IMR-90 (cell line): ENCODE measurements at regions not wholly inside any gene's neighbourhood (a gene's known extent, or its start where the extent isn't known, plus 50 kb on each side); places are given as distances from the start of the nearest gene placed in this dataset.

Experiments
- ATAC-seq: fragments of 200-7000 bp; cut with Tn5 transposase; 2 replicates; pipeline ENCODE4 v1.9.1; 2020; ENCODE audit warnings: low read depth, mild to moderate bottlenecking, moderate library complexity
- BruUV-seq: library from RNA; stranded (reverse); fragments of 400-500 nt; replicated peaks from 2 replicates; lab custom pipeline; 2021; lab: Mats Ljungman, UMichigan
- CTCF ChIA-PET: fragments of 300-600 bp; formaldehyde crosslinking; extraction: SDS; loops from one replicate; lab custom pipeline; 2021; ENCODE audit warnings: antibody characterized with exemption; lab: Yijun Ruan, JAX
- POLR2A ChIA-PET: fragments of 300-600 bp; sonication (Branson Sonifier 250); formaldehyde crosslinking; loops from one replicate; lab custom pipeline; 2022; ENCODE audit warnings: antibody characterized with exemption; ENCODE audit not compliant: unreplicated experiment; lab: Charles Lee
- DNase-seq: peaks from one replicate; pipeline ENCODE4 v3.0.0; 2013
- H2AFZ ChIP-seq: replicated peaks from 2 replicates; pipeline ENCODE3; 2013; ENCODE audit warnings: low read length, mild to moderate bottlenecking; ENCODE audit not compliant: poor library complexity
- H2AK5ac ChIP-seq: 2 replicates; pipeline ENCODE4 v1.6.1; 2013; ENCODE audit warnings: low read depth, low read length, inconsistent platforms
- H2AK9ac ChIP-seq: replicated peaks from 2 replicates; pipeline ENCODE3; 2013; ENCODE audit warnings: mild to moderate bottlenecking, low read depth, low read length, moderate library complexity; ENCODE audit not compliant: poor library complexity
- H2BK120ac ChIP-seq: 2 replicates; pipeline ENCODE4 v1.6.1; 2013; ENCODE audit warnings: low read depth, low read length, inconsistent platforms
- H2BK15ac ChIP-seq: 3 replicates; pipeline ENCODE4 v1.6.1; 2013; ENCODE audit warnings: low read depth, low read length, inconsistent platforms
- H2BK20ac ChIP-seq: 2 replicates; pipeline ENCODE4 v1.6.1; 2013; ENCODE audit warnings: low read depth, mild to moderate bottlenecking, inconsistent platforms, low read length, moderate library complexity
- H2BK5ac ChIP-seq: 2 replicates; pipeline ENCODE4 v1.6.1; 2013; ENCODE audit warnings: mild to moderate bottlenecking, low read depth, low read length, inconsistent platforms; ENCODE audit not compliant: poor library complexity, severe bottlenecking
- H3K14ac ChIP-seq: replicated peaks from 2 replicates; pipeline ENCODE4 v1.6.1; 2013; ENCODE audit warnings: low read depth, low read length, inconsistent platforms
- H3K18ac ChIP-seq: 2 replicates; pipeline ENCODE4 v1.6.1; 2013; ENCODE audit warnings: low read depth, low read length, control low read depth
- H3K23ac ChIP-seq: 2 replicates; pipeline ENCODE4 v1.6.1; 2013; ENCODE audit warnings: low read depth, low read length, inconsistent platforms
- H3K27ac ChIP-seq: 2 replicates; pipeline ENCODE4 v1.5.1; 2013; ENCODE audit warnings: mild to moderate bottlenecking, control low read depth, low read length; ENCODE audit not compliant: insufficient read depth
- H3K27me3 ChIP-seq: 2 replicates; pipeline ENCODE4 v1.6.1; 2013; ENCODE audit warnings: low read length; ENCODE audit not compliant: control insufficient read depth, insufficient read depth
- H3K36me3 ChIP-seq: 2 replicates; pipeline ENCODE4 v1.6.1; 2013; ENCODE audit warnings: low read length, mixed read lengths; ENCODE audit not compliant: control insufficient read depth, insufficient read depth
- H3K4ac ChIP-seq: 2 replicates; pipeline ENCODE4 v1.6.1; 2013; ENCODE audit warnings: low read depth, low read length, inconsistent platforms
- H3K4me1 ChIP-seq: 2 replicates; pipeline ENCODE4 v1.6.1; 2013; ENCODE audit warnings: low read length, mixed read lengths; ENCODE audit not compliant: control insufficient read depth, insufficient read depth
- H3K4me2 ChIP-seq: 2 replicates; pipeline ENCODE4 v1.6.1; 2013; ENCODE audit warnings: low read depth, mild to moderate bottlenecking, control low read depth, low read length, moderate library complexity
- H3K4me3 ChIP-seq: 2 replicates; pipeline ENCODE4 v1.5.1; 2013; ENCODE audit warnings: low read depth, mild to moderate bottlenecking, control low read depth, low read length, moderate library complexity; ENCODE audit not compliant: insufficient read depth
- H3K56ac ChIP-seq: 2 replicates; pipeline ENCODE4 v1.6.1; 2013; ENCODE audit warnings: low read length, inconsistent platforms; ENCODE audit not compliant: insufficient read depth; ENCODE audit errors: extremely low read depth
- H3K79me1 ChIP-seq, 2 experiments: 2 replicates each; pipeline ENCODE4 v1.6.1; 2013; ENCODE audit warnings: low read length in 2 of 2, inconsistent platforms in 1 of 2, low read depth in 1 of 2
- H3K9ac ChIP-seq: 2 replicates; pipeline ENCODE4 v1.6.1; 2013; ENCODE audit warnings: low read depth, low read length, control low read depth
- H3K9me1 ChIP-seq: 2 replicates; pipeline ENCODE4 v1.6.1; 2013; ENCODE audit warnings: low read length, inconsistent platforms; ENCODE audit not compliant: insufficient read depth
- H3K9me3 ChIP-seq: 2 replicates; pipeline ENCODE4 v1.6.1; 2013; ENCODE audit warnings: low read length; ENCODE audit not compliant: control insufficient read depth, insufficient read depth
- H4K20me1 ChIP-seq: 2 replicates; pipeline ENCODE4 v1.6.1; 2013; ENCODE audit warnings: low read length, inconsistent platforms; ENCODE audit not compliant: insufficient read depth
- H4K5ac ChIP-seq: 2 replicates; pipeline ENCODE4 v1.6.1; 2013; ENCODE audit warnings: mild to moderate bottlenecking, low read depth, low read length, control low read depth
- H4K8ac ChIP-seq, 2 experiments: 2 replicates each; pipeline ENCODE4 v1.6.1; 2013; ENCODE audit warnings: low read depth in 2 of 2, low read length in 2 of 2, control low read depth in 1 of 2, inconsistent platforms in 1 of 2
- H4K91ac ChIP-seq: 2 replicates; pipeline ENCODE4 v1.6.1; 2013; ENCODE audit warnings: low read depth, low read length, inconsistent platforms; ENCODE audit not compliant: insufficient read depth
- BHLHE40 ChIP-seq: fragments of 150-350 bp; IDR thresholded peaks from 2 replicates; pipeline ENCODE4 v1.6.1; 2016; ENCODE audit warnings: mild to moderate bottlenecking, low read depth, low read length
- CEBPB ChIP-seq: IDR thresholded peaks from 2 replicates; pipeline ENCODE4 v1.6.1; 2012; ENCODE audit warnings: low read depth, low read length, improper control_type of control experiment
- CHD1 ChIP-seq: IDR thresholded peaks from 2 replicates; pipeline ENCODE4 v1.6.1; 2012; ENCODE audit warnings: low read depth, low read length, improper control_type of control experiment
- FOS ChIP-seq: fragments of 150-350 bp; IDR thresholded peaks from 2 replicates; pipeline ENCODE4 v1.6.1; 2016; ENCODE audit warnings: low read depth, low read length
- MAFK ChIP-seq: IDR thresholded peaks from 2 replicates; pipeline ENCODE4 v1.6.1; 2012; ENCODE audit warnings: low read depth, low read length, improper control_type of control experiment
- MAZ ChIP-seq: IDR thresholded peaks from 2 replicates; pipeline ENCODE4 v1.6.1; 2012; ENCODE audit warnings: low read depth, mild to moderate bottlenecking, low read length, improper control_type of control experiment, moderate library complexity, borderline replicate concordance
- MXI1 ChIP-seq: IDR thresholded peaks from 2 replicates; pipeline ENCODE4 v1.6.1; 2012; ENCODE audit warnings: low read depth, mild to moderate bottlenecking, low read length, moderate library complexity, borderline replicate concordance
- NFE2L2 ChIP-seq: fragments of 150-350 bp; IDR thresholded peaks from 2 replicates; pipeline ENCODE4 v1.6.1; 2016; ENCODE audit warnings: low read depth, mild to moderate bottlenecking, low read length
- POLR2A ChIP-seq: IDR thresholded peaks from 2 replicates; pipeline ENCODE4 v1.6.1; 2012; ENCODE audit warnings: mild to moderate bottlenecking, low read depth, low read length
- RAD21 ChIP-seq: IDR thresholded peaks from 2 replicates; pipeline ENCODE4 v1.6.1; 2012; ENCODE audit warnings: low read length, improper control_type of control experiment
- RCOR1 ChIP-seq: IDR thresholded peaks from 2 replicates; pipeline ENCODE4 v1.6.1; 2012; ENCODE audit warnings: mild to moderate bottlenecking, low read length, improper control_type of control experiment; ENCODE audit not compliant: insufficient replicate concordance
- RFX5 ChIP-seq: IDR thresholded peaks from 2 replicates; pipeline ENCODE4 v1.8.0; 2012; ENCODE audit warnings: low read depth, mild to moderate bottlenecking, low read length, moderate library complexity
- SMC3 ChIP-seq: fragments of 150-350 bp; IDR thresholded peaks from 2 replicates; pipeline ENCODE4 v1.6.1; 2016; ENCODE audit warnings: low read depth, mild to moderate bottlenecking, antibody characterized with exemption, low read length, moderate library complexity
- USF2 ChIP-seq: fragments of 150-350 bp; IDR thresholded peaks from 2 replicates; pipeline ENCODE4 v1.6.1; 2017; ENCODE audit warnings: mild to moderate bottlenecking, antibody characterized with exemption, low read length, low read depth
- WGBS, 2 experiments: methylation state at CpG; one replicate each; pipeline versions ENCODE4 v1.1.5 to v1.1.7; 2013; ENCODE audit warnings: missing lambda C conversion rate in 2 of 2; ENCODE audit not compliant: insufficient read length in 1 of 2; ENCODE audit errors: extremely low coverage in 2 of 2; 5-methylcytosine and 5-hydroxymethylcytosine counted together
- dilution Hi-C: fragments of 300-500 bp; cut with HindIII; formaldehyde crosslinking; loops from one replicate; pipeline ENCODE4 v1.14.3; 2018; ENCODE audit warnings: low sequenced_read_pairs; ENCODE audit not compliant: unreplicated experiment
- in situ Hi-C: fragments of 300-500 bp; cut with MboI; formaldehyde crosslinking; loops from 3 replicates; pipeline ENCODE4 v1.14.3; 2019; ENCODE audit warnings: low sequenced_read_pairs, inconsistent platforms, mixed read lengths
- intact Hi-C: fragments of 100-400 bp; cut with micrococcal nuclease; formaldehyde crosslinking; loops from 2 replicates; pipeline ENCODE4 v1.10.0; 2022
- TF ChIP-seq, protein P1 (sequence below): conservative IDR thresholded peaks from 2 replicates; pipeline ENCODE4 v1.5.1; 2012; ENCODE audit warnings: mild to moderate bottlenecking, low read depth, low read length, improper control_type of control experiment
- TF ChIP-seq, protein P2 (sequence below): fragments of 150-350 bp; IDR thresholded peaks from 2 replicates; pipeline ENCODE4 v1.6.1; 2016; ENCODE audit warnings: low read depth, mild to moderate bottlenecking, low read length, moderate library complexity, borderline replicate concordance

- Histone ChIP-seq H3K14ac (no peak overlapping the region), H3K4me3 (no peak overlapping the region), H3K18ac (no peak overlapping the region), H3K4me2 (no peak overlapping the region), H4K20me1 (no peaks in the 10 kb centered on the region), H3K79me1 (no peaks in the 10 kb centered on the region), H3K23ac (no peak overlapping the region), H3K9me3 (peaks cover 3% of the 10 kb centered on the region), H3K4ac (no peak overlapping the region), H2AFZ (no peak overlapping the region), H4K91ac (no peak overlapping the region), H2AK5ac (no peak overlapping the region), H3K56ac (no peak overlapping the region), H2AK9ac (no peak overlapping the region), H4K8ac (no peak overlapping the region), H2BK120ac (no peak overlapping the region), H3K9ac (no peak overlapping the region), H2BK15ac (no peak overlapping the region), H2BK20ac (no peak overlapping the region), H3K9me1 (no peaks in the 10 kb centered on the region), H3K36me3 (no peaks in the 10 kb centered on the region), H3K4me1 (no peaks in the 10 kb centered on the region), H4K5ac (no peak overlapping the region), H3K27ac (no peak overlapping the region), H3K27me3 (no peaks in the 10 kb centered on the region), H2BK5ac (no peak overlapping the region)
- intact Hi-C loops = no loop called here
- no CpG with 5 or more reads among the region's 3 CpGs for WGBS, 2 experiments
- TF ChIP-seq MAZ = no peak
- no peak for TF ChIP-seq RAD21
- TF ChIP-seq USF2 = no peak
- no peak for TF ChIP-seq RFX5
- TF ChIP-seq SMC3 = no peak
- TF ChIP-seq FOS = no peak
- TF ChIP-seq BHLHE40 = no peak
- no peak for TF ChIP-seq NFE2L2
- no peak for TF ChIP-seq POLR2A
- TF ChIP-seq, protein P1, sequence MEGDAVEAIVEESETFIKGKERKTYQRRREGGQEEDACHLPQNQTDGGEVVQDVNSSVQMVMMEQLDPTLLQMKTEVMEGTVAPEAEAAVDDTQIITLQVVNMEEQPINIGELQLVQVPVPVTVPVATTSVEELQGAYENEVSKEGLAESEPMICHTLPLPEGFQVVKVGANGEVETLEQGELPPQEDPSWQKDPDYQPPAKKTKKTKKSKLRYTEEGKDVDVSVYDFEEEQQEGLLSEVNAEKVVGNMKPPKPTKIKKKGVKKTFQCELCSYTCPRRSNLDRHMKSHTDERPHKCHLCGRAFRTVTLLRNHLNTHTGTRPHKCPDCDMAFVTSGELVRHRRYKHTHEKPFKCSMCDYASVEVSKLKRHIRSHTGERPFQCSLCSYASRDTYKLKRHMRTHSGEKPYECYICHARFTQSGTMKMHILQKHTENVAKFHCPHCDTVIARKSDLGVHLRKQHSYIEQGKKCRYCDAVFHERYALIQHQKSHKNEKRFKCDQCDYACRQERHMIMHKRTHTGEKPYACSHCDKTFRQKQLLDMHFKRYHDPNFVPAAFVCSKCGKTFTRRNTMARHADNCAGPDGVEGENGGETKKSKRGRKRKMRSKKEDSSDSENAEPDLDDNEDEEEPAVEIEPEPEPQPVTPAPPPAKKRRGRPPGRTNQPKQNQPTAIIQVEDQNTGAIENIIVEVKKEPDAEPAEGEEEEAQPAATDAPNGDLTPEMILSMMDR = no peak
- TF ChIP-seq MAFK = no peak
- TF ChIP-seq, protein P2, sequence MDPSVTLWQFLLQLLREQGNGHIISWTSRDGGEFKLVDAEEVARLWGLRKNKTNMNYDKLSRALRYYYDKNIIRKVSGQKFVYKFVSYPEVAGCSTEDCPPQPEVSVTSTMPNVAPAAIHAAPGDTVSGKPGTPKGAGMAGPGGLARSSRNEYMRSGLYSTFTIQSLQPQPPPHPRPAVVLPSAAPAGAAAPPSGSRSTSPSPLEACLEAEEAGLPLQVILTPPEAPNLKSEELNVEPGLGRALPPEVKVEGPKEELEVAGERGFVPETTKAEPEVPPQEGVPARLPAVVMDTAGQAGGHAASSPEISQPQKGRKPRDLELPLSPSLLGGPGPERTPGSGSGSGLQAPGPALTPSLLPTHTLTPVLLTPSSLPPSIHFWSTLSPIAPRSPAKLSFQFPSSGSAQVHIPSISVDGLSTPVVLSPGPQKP = no peak
- no peak for TF ChIP-seq CHD1
- no peak for TF ChIP-seq RCOR1
- no peak for TF ChIP-seq MXI1
- no peak for TF ChIP-seq CEBPB
- dilution Hi-C loops = no loop called here
- ChIA-PET CTCF (no interaction called here), POLR2A (no interaction called here)
- no TSS peak for BruUV-seq
- no peak for ATAC-seq
- in situ Hi-C loops = no loop called here
- DNase-seq = no peak
These were observed 1332.6 kb upstream of the CELF4 start for GRCh38 chr18:38898167-38898566.
